GM23338 (cell line): ENCODE measurements at regions not wholly inside any gene's neighbourhood (a gene's known extent, or its start where the extent isn't known, plus 50 kb on each side); places are given as distances from the start of the nearest gene placed in this dataset.

ENCODE experiments used
- ATAC-seq: fragments of 200-7000 bp; cut with Tn5 transposase; 3 replicates; pipeline ENCODE4 v1.9.1; 2020
- DNase-seq: peaks from one replicate; pipeline ENCODE4 v3.0.0-alpha.2; 2015; ENCODE audit warnings: low spot score
- H2AFZ ChIP-seq: fragments of 200-600 bp; sonication (generic); 2 replicates; pipeline ENCODE4 v1.8.0; 2016; ENCODE audit warnings: antibody characterized with exemption, mild to moderate bottlenecking, moderate library complexity
- H3F3A ChIP-seq: fragments of 200-600 bp; sonication (generic); replicated peaks from 2 replicates; pipeline ENCODE4 v1.8.0; 2017; ENCODE audit warnings: antibody characterized with exemption, mixed run types, low read depth
- H3K27ac ChIP-seq: fragments of 200-600 bp; sonication (generic); 2 replicates; pipeline ENCODE4 v1.6.1; 2016; ENCODE audit warnings: low read depth
- H3K27me3 ChIP-seq: fragments of 200-600 bp; sonication (generic); 2 replicates; pipeline ENCODE4 v1.8.0; 2016; ENCODE audit warnings: mild to moderate bottlenecking, mixed run types, moderate library complexity; ENCODE audit not compliant: insufficient read depth
- H3K36me3 ChIP-seq: fragments of 200-600 bp; sonication (generic); 2 replicates; pipeline ENCODE4 v1.8.0; 2016; ENCODE audit warnings: mild to moderate bottlenecking; ENCODE audit not compliant: insufficient read depth
- H3K4me1 ChIP-seq: fragments of 200-600 bp; sonication (generic); 2 replicates; pipeline ENCODE4 v1.8.0; 2016; ENCODE audit warnings: mild to moderate bottlenecking, moderate library complexity; ENCODE audit not compliant: insufficient read depth
- H3K4me2 ChIP-seq: fragments of 200-600 bp; sonication (generic); 2 replicates; pipeline ENCODE4 v1.7.1; 2017; ENCODE audit warnings: mixed run types
- H3K4me3 ChIP-seq: fragments of 200-600 bp; sonication (generic); 2 replicates; pipeline ENCODE4 v1.6.1; 2016; ENCODE audit warnings: mixed run types
- H3K79me2 ChIP-seq: fragments of 200-600 bp; sonication (generic); replicated peaks from 2 replicates; pipeline ENCODE4 v1.8.0; 2017; ENCODE audit warnings: mild to moderate bottlenecking; ENCODE audit not compliant: insufficient read depth
- H3K9me2 ChIP-seq: fragments of 200-600 bp; sonication (generic); 2 replicates; pipeline ENCODE4 v1.8.0; 2017; ENCODE audit not compliant: insufficient read depth
- H4K20me1 ChIP-seq: fragments of 200-600 bp; sonication (generic); replicated peaks from 2 replicates; pipeline ENCODE4 v1.8.0; 2017; ENCODE audit warnings: mild to moderate bottlenecking; ENCODE audit not compliant: insufficient read depth
- H3K27ac Mint-ChIP-seq: 2 replicates; pipeline ENCODE4 v1.8.0; 2020; ENCODE audit warnings: inconsistent platforms, mild to moderate bottlenecking, moderate library complexity, mixed read lengths
- H3K27me3 Mint-ChIP-seq: 3 replicates; pipeline ENCODE4 v1.8.0; 2022; ENCODE audit warnings: low read depth, mild to moderate bottlenecking, moderate library complexity, mixed read lengths, inconsistent platforms; ENCODE audit not compliant: insufficient read depth, poor library complexity
- H3K36me3 Mint-ChIP-seq: 3 replicates; pipeline ENCODE4 v1.8.0; 2021; ENCODE audit warnings: low read depth, mild to moderate bottlenecking, inconsistent platforms, moderate library complexity, mixed read lengths
- H3K4me1 Mint-ChIP-seq: 3 replicates; pipeline ENCODE4 v1.8.0; 2020; ENCODE audit warnings: mild to moderate bottlenecking, inconsistent platforms, mixed read lengths
- H3K4me3 Mint-ChIP-seq: 3 replicates; pipeline ENCODE4 v1.8.0; 2021; ENCODE audit warnings: moderate library complexity, mild to moderate bottlenecking, inconsistent platforms, mixed read lengths
- H3K9me3 Mint-ChIP-seq: 3 replicates; pipeline ENCODE4 v1.8.0; 2020; ENCODE audit warnings: moderate library complexity, mild to moderate bottlenecking, inconsistent platforms, mixed read lengths
- CREB1 ChIP-seq: fragments of 250-450 bp; sonication (Bioruptor Pico); IDR thresholded peaks from 2 replicates; pipeline ENCODE4 v1.5.0; 2020; ENCODE audit warnings: low read depth, mild to moderate bottlenecking, moderate library complexity
- CTCF ChIP-seq, 2 experiments: fragments of 200-600 bp in 1 of 2; sonication (generic) in 1 of 2; conservative IDR thresholded peaks; 2 replicates each; pipeline versions ENCODE4 v1.5.1 to v1.6.1; 2016 to 2017; ENCODE audit warnings: antibody characterized with exemption in 2 of 2, low read depth in 2 of 2, mild to moderate bottlenecking in 2 of 2, moderate library complexity in 1 of 2
- ETS1 ChIP-seq: IDR thresholded peaks from 2 replicates; pipeline ENCODE4 v1.6.1; 2016; ENCODE audit warnings: antibody characterized with exemption
- EZH2 ChIP-seq: fragments of 200-600 bp; sonication (generic); IDR thresholded peaks from one replicate; pipeline ENCODE4 v1.8.0; 2017; ENCODE audit warnings: antibody characterized with exemption, mild to moderate bottlenecking, low read depth; ENCODE audit not compliant: unreplicated experiment
- JUNB ChIP-seq: IDR thresholded peaks from one replicate; pipeline ENCODE4 v1.6.1; 2016; ENCODE audit warnings: antibody characterized with exemption; ENCODE audit not compliant: unreplicated experiment
- NANOG ChIP-seq: IDR thresholded peaks from 2 replicates; pipeline ENCODE4 v1.6.1; 2016; ENCODE audit warnings: antibody characterized with exemption, borderline replicate concordance
- POLR2AphosphoS5 ChIP-seq: IDR thresholded peaks from 2 replicates; pipeline ENCODE4 v1.6.1; 2016; ENCODE audit warnings: antibody characterized with exemption, low read depth
- REST ChIP-seq: IDR thresholded peaks from one replicate; pipeline ENCODE4 v1.6.1; 2018; ENCODE audit warnings: antibody characterized with exemption; ENCODE audit not compliant: unreplicated experiment
- STAT1 ChIP-seq: IDR thresholded peaks from one replicate; pipeline ENCODE4 v1.6.1; 2016; ENCODE audit warnings: antibody characterized with exemption; ENCODE audit not compliant: unreplicated experiment

GRCh38 chr12:78585132-78585531, 279.4 kb upstream of the SYT1 start:
- H3K27me3 ChIP-seq: no peaks in the 10 kb centered on the region
- no peaks in the 10 kb centered on the region for H3K36me3 ChIP-seq
- DNase-seq: no peak

GRCh38 chr12:78586790-78587189, 277.8 kb upstream of the SYT1 start:
- H3K36me3 ChIP-seq: no peaks in the 10 kb centered on the region
- Mint-ChIP-seq H3K4me3 (no peak overlapping the region), H3K27me3 (no peaks in the 10 kb centered on the region), H3K36me3 (no peaks in the 10 kb centered on the region), H3K9me3 (0 out of 3 replicates have a peak, but pooled peaks cover 3% of the 10 kb centered on the region), H3K4me1 (no peaks in the 10 kb centered on the region), H3K27ac (no peak overlapping the region)
- ATAC-seq (no peak), DNase-seq (no peak)
- H3F3A ChIP-seq: no peaks in the 10 kb centered on the region
- no peaks in the 10 kb centered on the region for H3K9me2 ChIP-seq
- H3K27ac ChIP-seq: no peak overlapping the region
- H3K79me2 ChIP-seq: no peaks in the 10 kb centered on the region
- H3K4me3 ChIP-seq: no peak overlapping the region
- no peaks in the 10 kb centered on the region for H4K20me1 ChIP-seq
- no peak overlapping the region for H3K4me2 ChIP-seq
- H3K27me3 ChIP-seq: no peaks in the 10 kb centered on the region
- H2AFZ ChIP-seq: no peak overlapping the region
- H3K4me1 ChIP-seq: no peaks in the 10 kb centered on the region
- TF ChIP-seq EZH2: no peak
- no peak for TF ChIP-seq CREB1
- no peak for TF ChIP-seq STAT1
- TF ChIP-seq REST: no peak
- no peak for TF ChIP-seq ETS1
- TF ChIP-seq POLR2AphosphoS5: no peak
- TF ChIP-seq JUNB: no peak
- TF ChIP-seq NANOG: no peak

More at GRCh38 chr12:78585132-78585531, 279.4 kb upstream of the SYT1 start:
- Histone ChIP-seq H3K4me3 (no peak overlapping the region), H2AFZ (no peak overlapping the region), H3F3A (no peaks in the 10 kb centered on the region), H3K79me2 (no peaks in the 10 kb centered on the region), H3K27ac (no peak overlapping the region), H3K4me2 (no peak overlapping the region), H3K9me2 (no peaks in the 10 kb centered on the region), H4K20me1 (no peaks in the 10 kb centered on the region), H3K4me1 (no peaks in the 10 kb centered on the region)
- no peak for ATAC-seq
- 0 out of 3 replicates have a peak, but pooled peaks cover 3% of the 10 kb centered on the region for H3K9me3 Mint-ChIP-seq
- H3K27me3 Mint-ChIP-seq: no peaks in the 10 kb centered on the region
- no peaks in the 10 kb centered on the region for H3K36me3 Mint-ChIP-seq
- H3K27ac Mint-ChIP-seq: no peak overlapping the region
- no peak overlapping the region for H3K4me3 Mint-ChIP-seq
- H3K4me1 Mint-ChIP-seq: no peaks in the 10 kb centered on the region
- TF ChIP-seq STAT1 (no peak), CREB1 (no peak), CTCF (conservative IDR thresholded peaks at IDR 0.05; ENCODE audit: low read depth in 2 of 2) (no peak), NANOG (no peak)
